HEK293 (cell line): ENCODE measurements at regions not wholly inside any gene's neighbourhood (a gene's known extent, or its start where the extent isn't known, plus 50 kb on each side); places are given as distances from the start of the nearest gene placed in this dataset.

Experiments used
- MZF1 ChIP-seq: fragments of 450-650 bp; formaldehyde crosslinking; IDR thresholded peaks from 2 replicates; pipeline ENCODE4 v1.5.1; 2017; ENCODE audit warnings: missing biosample characterization, missing genetic modification characterization, borderline replicate concordance
- OSR2 ChIP-seq: fragments of 450-650 bp; formaldehyde crosslinking; IDR thresholded peaks from 2 replicates; pipeline ENCODE4 v1.5.1; 2016; ENCODE audit warnings: missing biosample characterization, missing genetic modification characterization
- SCRT1 ChIP-seq: fragments of 450-650 bp; formaldehyde crosslinking; IDR thresholded peaks from 2 replicates; pipeline ENCODE4 v1.5.1; 2016; ENCODE audit warnings: missing biosample characterization, missing genetic modification characterization, borderline replicate concordance
- SP2 ChIP-seq: fragments of 450-650 bp; formaldehyde crosslinking; IDR thresholded peaks from 2 replicates; pipeline ENCODE4 v1.5.1; 2016; ENCODE audit warnings: missing biosample characterization, missing genetic modification characterization
- ZBTB8A ChIP-seq: fragments of 450-650 bp; formaldehyde crosslinking; IDR thresholded peaks from 2 replicates; pipeline ENCODE4 v1.5.1; 2016; ENCODE audit warnings: missing biosample characterization, missing genetic modification characterization
- ZNF140 ChIP-seq: fragments of 450-650 bp; formaldehyde crosslinking; IDR thresholded peaks from 2 replicates; pipeline ENCODE4 v1.5.1; 2016; ENCODE audit warnings: missing biosample characterization, missing genetic modification characterization
- ZNF175 ChIP-seq: fragments of 450-650 bp; formaldehyde crosslinking; IDR thresholded peaks from 2 replicates; pipeline ENCODE4 v1.5.1; 2016; ENCODE audit warnings: missing biosample characterization, missing genetic modification characterization
- ZNF274 ChIP-seq, 2 experiments: fragments of 200-500 bp in 1 of 2; fragments of 450-650 bp in 1 of 2; sonication (Bioruptor generic) in 1 of 2; formaldehyde crosslinking in 1 of 2; IDR thresholded peaks; 2 replicates each; pipeline versions ENCODE4 v1.5.1 to v1.6.1; 2014 to 2016; ENCODE audit warnings: borderline replicate concordance in 1 of 2, inconsistent platforms in 1 of 2, low read length in 1 of 2, missing biosample characterization in 1 of 2, missing genetic modification characterization in 1 of 2
- ZNF362 ChIP-seq: fragments of 450-650 bp; formaldehyde crosslinking; IDR thresholded peaks from 2 replicates; pipeline ENCODE4 v1.5.1; 2016; ENCODE audit warnings: missing biosample characterization, missing genetic modification characterization
- ZNF670 ChIP-seq: fragments of 450-650 bp; formaldehyde crosslinking; IDR thresholded peaks from 2 replicates; pipeline ENCODE4 v1.5.1; 2016; ENCODE audit warnings: missing biosample characterization, missing genetic modification characterization, low read depth
- ZNF777 ChIP-seq: fragments of 450-650 bp; formaldehyde crosslinking; IDR thresholded peaks from 2 replicates; pipeline ENCODE4 v1.5.1; 2017; ENCODE audit warnings: missing biosample characterization, missing genetic modification characterization, borderline replicate concordance
- ZSCAN5A ChIP-seq: fragments of 450-650 bp; formaldehyde crosslinking; IDR thresholded peaks from 2 replicates; pipeline ENCODE4 v1.5.1; 2016; ENCODE audit warnings: missing biosample characterization, missing genetic modification characterization
- TF ChIP-seq, protein P1 (sequence below): fragments of 450-650 bp; formaldehyde crosslinking; IDR thresholded peaks from 2 replicates; pipeline ENCODE4 v1.5.1; 2016; ENCODE audit warnings: missing biosample characterization, missing genetic modification characterization
- TF ChIP-seq, protein P2 (sequence below): fragments of 450-650 bp; formaldehyde crosslinking; IDR thresholded peaks from 2 replicates; pipeline ENCODE4 v1.5.1; 2016; ENCODE audit warnings: missing biosample characterization, missing genetic modification characterization

GRCh38 chr2:6089474-6089873 lies 397.3 kb downstream of the SOX11 start:
- no peak for TF ChIP-seq ZNF175 (tag by site-specific recombination)
- TF ChIP-seq, protein P1, sequence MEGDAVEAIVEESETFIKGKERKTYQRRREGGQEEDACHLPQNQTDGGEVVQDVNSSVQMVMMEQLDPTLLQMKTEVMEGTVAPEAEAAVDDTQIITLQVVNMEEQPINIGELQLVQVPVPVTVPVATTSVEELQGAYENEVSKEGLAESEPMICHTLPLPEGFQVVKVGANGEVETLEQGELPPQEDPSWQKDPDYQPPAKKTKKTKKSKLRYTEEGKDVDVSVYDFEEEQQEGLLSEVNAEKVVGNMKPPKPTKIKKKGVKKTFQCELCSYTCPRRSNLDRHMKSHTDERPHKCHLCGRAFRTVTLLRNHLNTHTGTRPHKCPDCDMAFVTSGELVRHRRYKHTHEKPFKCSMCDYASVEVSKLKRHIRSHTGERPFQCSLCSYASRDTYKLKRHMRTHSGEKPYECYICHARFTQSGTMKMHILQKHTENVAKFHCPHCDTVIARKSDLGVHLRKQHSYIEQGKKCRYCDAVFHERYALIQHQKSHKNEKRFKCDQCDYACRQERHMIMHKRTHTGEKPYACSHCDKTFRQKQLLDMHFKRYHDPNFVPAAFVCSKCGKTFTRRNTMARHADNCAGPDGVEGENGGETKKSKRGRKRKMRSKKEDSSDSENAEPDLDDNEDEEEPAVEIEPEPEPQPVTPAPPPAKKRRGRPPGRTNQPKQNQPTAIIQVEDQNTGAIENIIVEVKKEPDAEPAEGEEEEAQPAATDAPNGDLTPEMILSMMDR (tag by site-specific recombination) = no peak
- no peak for TF ChIP-seq ZNF274 (IDR thresholded peaks at IDR 0.05; ENCODE audit: low read length)
- TF ChIP-seq ZNF274 (tag by site-specific recombination; IDR thresholded peaks at IDR 0.05; ENCODE audit: borderline replicate concordance) = no peak
- TF ChIP-seq ZNF362 (tag by site-specific recombination) = no peak
- TF ChIP-seq OSR2 (tag by site-specific recombination) = no peak
- TF ChIP-seq, protein P2, sequence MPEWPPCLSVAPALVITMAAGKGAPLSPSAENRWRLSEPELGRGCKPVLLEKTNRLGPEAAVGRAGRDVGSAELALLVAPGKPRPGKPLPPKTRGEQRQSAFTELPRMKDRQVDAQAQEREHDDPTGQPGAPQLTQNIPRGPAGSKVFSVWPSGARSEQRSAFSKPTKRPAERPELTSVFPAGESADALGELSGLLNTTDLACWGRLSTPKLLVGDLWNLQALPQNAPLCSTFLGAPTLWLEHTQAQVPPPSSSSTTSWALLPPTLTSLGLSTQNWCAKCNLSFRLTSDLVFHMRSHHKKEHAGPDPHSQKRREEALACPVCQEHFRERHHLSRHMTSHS (tag by site-specific recombination) = no peak
- no peak for TF ChIP-seq SP2 (tag by site-specific recombination)
- no peak for TF ChIP-seq ZBTB8A (tag by site-specific recombination)
- TF ChIP-seq ZNF777 (tag by site-specific recombination) = no peak
- TF ChIP-seq SCRT1 (tag by site-specific recombination) = no peak
- no peak for TF ChIP-seq ZNF670 (tag by site-specific recombination)
- TF ChIP-seq ZNF140 (tag by site-specific recombination) = no peak
- TF ChIP-seq MZF1 (tag by site-specific recombination) = no peak
- no peak for TF ChIP-seq ZSCAN5A (tag by site-specific recombination)
